ENCODE measurements at regions not wholly inside any gene's neighbourhood (a gene's known extent, or its start where the extent isn't known, plus 50 kb on each side); places are given as distances from the start of the nearest gene placed in this dataset.

DNA sequence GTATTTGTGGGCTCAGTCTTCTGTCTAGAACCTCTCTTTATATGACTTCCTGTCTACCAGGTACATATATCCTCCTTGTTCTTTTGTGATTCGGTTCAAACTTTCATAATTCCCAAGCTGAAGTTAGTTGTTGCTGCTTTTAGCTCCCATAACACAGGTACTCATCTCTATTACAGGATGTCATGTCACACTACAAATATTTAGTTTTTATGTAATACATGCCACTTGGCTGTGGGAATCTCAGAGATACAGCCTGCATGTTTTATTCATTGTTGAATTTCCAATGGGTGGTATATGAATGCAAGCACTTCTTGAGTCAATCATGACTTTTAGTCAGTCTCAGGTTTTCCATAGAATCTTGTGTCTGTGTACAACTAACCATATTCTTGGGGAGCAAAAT is 122.7 kb downstream of the SINHCAF start:
- TF ChIP-seq ZNF394 (tag by site-specific recombination; IDR thresholded peaks at IDR 0.05; ENCODE audit: borderline replicate concordance), result no peak
- TF ChIP-seq, protein P1, sequence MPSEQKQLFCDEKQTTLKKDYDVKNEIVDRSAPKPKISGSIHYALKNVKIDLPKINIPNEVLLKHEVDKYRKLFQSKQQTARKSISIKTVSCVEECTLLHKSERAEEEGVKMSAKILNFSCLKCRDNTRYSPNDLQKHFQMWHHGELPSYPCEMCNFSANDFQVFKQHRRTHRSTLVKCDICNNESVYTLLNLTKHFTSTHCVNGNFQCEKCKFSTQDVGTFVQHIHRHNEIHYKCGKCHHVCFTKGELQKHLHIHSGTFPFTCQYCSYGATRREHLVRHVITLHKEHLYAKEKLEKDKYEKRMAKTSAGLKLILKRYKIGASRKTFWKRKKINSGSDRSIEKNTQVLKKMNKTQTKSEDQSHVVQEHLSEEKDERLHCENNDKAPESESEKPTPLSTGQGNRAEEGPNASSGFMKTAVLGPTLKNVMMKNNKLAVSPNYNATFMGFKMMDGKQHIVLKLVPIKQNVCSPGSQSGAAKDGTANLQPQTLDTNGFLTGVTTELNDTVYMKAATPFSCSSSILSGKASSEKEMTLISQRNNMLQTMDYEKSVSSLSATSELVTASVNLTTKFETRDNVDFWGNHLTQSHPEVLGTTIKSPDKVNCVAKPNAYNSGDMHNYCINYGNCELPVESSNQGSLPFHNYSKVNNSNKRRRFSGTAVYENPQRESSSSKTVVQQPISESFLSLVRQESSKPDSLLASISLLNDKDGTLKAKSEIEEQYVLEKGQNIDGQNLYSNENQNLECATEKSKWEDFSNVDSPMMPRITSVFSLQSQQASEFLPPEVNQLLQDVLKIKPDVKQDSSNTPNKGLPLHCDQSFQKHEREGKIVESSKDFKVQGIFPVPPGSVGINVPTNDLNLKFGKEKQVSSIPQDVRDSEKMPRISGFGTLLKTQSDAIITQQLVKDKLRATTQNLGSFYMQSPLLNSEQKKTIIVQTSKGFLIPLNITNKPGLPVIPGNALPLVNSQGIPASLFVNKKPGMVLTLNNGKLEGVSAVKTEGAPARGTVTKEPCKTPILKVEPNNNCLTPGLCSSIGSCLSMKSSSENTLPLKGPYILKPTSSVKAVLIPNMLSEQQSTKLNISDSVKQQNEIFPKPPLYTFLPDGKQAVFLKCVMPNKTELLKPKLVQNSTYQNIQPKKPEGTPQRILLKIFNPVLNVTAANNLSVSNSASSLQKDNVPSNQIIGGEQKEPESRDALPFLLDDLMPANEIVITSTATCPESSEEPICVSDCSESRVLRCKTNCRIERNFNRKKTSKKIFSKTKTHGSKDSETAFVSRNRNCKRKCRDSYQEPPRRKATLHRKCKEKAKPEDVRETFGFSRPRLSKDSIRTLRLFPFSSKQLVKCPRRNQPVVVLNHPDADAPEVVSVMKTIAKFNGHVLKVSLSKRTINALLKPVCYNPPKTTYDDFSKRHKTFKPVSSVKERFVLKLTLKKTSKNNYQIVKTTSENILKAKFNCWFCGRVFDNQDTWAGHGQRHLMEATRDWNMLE (tag by site-specific recombination; conservative IDR thresholded peaks at IDR 0.05; ENCODE audit: low read depth), result no peak
- TF ChIP-seq GLIS1 (tag by site-specific recombination; IDR thresholded peaks at IDR 0.05), result no peak
- TF ChIP-seq, protein P2, sequence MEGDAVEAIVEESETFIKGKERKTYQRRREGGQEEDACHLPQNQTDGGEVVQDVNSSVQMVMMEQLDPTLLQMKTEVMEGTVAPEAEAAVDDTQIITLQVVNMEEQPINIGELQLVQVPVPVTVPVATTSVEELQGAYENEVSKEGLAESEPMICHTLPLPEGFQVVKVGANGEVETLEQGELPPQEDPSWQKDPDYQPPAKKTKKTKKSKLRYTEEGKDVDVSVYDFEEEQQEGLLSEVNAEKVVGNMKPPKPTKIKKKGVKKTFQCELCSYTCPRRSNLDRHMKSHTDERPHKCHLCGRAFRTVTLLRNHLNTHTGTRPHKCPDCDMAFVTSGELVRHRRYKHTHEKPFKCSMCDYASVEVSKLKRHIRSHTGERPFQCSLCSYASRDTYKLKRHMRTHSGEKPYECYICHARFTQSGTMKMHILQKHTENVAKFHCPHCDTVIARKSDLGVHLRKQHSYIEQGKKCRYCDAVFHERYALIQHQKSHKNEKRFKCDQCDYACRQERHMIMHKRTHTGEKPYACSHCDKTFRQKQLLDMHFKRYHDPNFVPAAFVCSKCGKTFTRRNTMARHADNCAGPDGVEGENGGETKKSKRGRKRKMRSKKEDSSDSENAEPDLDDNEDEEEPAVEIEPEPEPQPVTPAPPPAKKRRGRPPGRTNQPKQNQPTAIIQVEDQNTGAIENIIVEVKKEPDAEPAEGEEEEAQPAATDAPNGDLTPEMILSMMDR (tag by site-specific recombination; IDR thresholded peaks at IDR 0.05), result no peak
- TF ChIP-seq ZNF121 (tag by site-specific recombination; IDR thresholded peaks at IDR 0.05), result no peak
- no peak for TF ChIP-seq ZSCAN23 (tag by site-specific recombination; IDR thresholded peaks at IDR 0.05)
- TF ChIP-seq, protein P3, sequence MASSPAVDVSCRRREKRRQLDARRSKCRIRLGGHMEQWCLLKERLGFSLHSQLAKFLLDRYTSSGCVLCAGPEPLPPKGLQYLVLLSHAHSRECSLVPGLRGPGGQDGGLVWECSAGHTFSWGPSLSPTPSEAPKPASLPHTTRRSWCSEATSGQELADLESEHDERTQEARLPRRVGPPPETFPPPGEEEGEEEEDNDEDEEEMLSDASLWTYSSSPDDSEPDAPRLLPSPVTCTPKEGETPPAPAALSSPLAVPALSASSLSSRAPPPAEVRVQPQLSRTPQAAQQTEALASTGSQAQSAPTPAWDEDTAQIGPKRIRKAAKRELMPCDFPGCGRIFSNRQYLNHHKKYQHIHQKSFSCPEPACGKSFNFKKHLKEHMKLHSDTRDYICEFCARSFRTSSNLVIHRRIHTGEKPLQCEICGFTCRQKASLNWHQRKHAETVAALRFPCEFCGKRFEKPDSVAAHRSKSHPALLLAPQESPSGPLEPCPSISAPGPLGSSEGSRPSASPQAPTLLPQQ (tag by site-specific recombination; IDR thresholded peaks at IDR 0.05), result no peak
- no peak for TF ChIP-seq ZEB2 (tag by site-specific recombination; IDR thresholded peaks at IDR 0.05)
- no peak for TF ChIP-seq ZNF324 (tag by site-specific recombination; IDR thresholded peaks at IDR 0.05)
- no peak for TF ChIP-seq ZNF416 (tag by site-specific recombination; IDR thresholded peaks at IDR 0.05)
- TF ChIP-seq ZNF174 (tag by site-specific recombination; IDR thresholded peaks at IDR 0.05), result no peak
- TF ChIP-seq, protein P4, sequence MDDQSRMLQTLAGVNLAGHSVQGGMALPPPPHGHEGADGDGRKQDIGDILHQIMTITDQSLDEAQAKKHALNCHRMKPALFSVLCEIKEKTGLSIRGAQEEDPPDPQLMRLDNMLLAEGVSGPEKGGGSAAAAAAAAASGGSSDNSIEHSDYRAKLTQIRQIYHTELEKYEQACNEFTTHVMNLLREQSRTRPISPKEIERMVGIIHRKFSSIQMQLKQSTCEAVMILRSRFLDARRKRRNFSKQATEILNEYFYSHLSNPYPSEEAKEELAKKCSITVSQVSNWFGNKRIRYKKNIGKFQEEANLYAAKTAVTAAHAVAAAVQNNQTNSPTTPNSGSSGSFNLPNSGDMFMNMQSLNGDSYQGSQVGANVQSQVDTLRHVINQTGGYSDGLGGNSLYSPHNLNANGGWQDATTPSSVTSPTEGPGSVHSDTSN (CRISPR knock-in tag; IDR thresholded peaks at IDR 0.05), result no peak
- TF ChIP-seq YY1 (tag by site-specific recombination; IDR thresholded peaks at IDR 0.05), result no peak

Measured in HEK293 (cell line).